GM18498 (cell line): ENCODE measurements at regions not wholly inside any gene's neighbourhood (a gene's known extent, or its start where the extent isn't known, plus 50 kb on each side); places are given as distances from the start of the nearest gene placed in this dataset.

ENCODE experiments used
- ATAC-seq: cut with Tn5 transposase; IDR thresholded peaks from one replicate; pipeline ENCODE4 v1.9.1; 2021; ENCODE audit warnings: mild to moderate bottlenecking, moderate library complexity; ENCODE audit not compliant: unreplicated experiment

DNA sequence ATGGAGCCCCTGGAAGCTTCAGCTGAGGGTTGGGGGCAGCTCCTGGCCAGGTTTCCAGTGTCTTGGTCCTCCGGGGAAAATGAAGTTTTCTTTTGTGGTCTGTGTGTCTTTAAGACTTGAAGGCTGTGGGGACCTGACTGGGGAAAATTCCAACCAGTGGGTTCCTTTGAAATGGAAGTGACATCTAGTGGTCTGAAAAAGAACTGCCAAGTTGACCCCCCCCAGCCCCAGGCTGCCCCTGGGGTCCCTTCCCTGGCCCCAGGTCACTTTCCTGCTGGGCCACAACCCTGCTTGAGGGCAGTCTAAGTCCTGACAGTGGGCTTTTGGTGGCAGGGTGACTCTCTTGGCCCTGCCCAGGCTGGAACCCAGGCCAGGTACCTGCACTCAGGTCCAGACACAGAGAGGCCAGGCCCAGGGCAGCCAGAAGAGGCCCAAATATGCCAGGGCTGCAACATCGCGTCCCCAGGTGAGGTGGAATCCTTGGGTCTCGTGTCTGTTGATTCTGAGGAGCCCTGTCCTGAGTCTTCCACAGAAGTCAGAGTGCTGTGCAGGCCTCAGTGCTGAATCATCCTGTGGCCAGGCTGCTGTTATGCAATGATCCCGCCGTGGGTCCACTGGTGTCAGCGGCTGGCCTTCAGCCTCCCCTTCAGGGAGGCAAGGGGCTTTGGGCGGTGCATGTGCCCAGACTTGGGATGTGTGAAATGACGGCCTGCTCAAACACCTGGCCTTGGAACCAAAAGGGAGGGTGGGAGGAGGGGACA lies 68.4 kb downstream of the VEGFA start:
- no peak for ATAC-seq

DNA sequence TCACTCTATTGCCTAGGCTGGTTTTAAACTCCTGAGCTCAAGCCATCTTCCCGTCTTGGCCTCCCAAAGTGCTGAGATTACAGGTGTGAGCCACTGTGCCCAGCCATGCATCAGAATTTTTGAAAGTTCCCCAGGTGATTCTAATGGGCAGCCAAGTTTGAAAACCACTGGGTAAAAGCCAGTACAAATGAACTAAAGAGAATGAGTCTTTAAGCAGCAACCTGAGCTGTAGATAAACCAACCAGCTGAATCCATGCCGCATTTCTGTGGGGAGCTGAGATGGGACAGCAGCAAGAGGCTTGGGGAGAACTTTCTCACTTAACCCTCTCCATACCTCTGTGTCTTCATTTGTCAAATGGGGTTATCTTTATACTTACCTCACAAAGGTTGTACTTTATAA lies 67.5 kb downstream of the VEGFA start:
- no peak for ATAC-seq

DNA sequence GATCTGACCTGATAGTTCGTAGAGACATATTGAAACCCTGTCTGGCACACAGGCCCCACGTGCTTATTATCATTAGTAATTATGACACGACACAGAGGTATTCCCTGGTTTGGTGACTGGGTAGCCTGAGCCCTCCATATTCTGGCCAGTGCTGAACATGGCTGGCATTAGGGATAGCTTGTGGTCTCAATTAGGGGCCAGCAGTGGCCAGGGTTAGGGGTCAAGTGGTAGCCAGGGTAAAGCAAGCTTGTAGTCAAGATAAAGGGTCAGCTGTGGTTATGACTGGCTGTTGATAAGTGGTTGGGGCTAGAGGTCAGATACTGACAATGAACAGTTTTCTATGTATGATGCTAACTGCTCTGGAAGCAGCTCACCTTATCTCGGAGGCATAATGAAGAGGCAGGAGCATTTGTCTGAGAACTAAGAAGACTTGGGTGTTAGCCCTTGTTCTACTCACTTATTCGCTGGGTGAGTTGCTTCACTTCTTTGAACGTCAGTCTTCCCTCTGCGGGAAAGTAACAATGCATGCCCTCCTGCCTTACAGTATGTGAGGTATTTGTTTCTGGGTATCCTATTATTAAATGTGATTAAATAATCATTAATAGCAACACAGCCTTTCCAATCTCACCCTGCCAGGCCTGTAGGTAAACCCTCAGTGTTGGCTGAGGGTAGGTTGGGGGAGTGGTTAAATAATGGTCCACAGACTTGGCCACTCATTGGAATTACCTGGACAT lies 66.7 kb downstream of the VEGFA start:
- ATAC-seq, result no peak
